Erythroblast (primary cell): ENCODE measurements at regions not wholly inside any gene's neighbourhood (a gene's known extent, or its start where the extent isn't known, plus 50 kb on each side); places are given as distances from the start of the nearest gene placed in this dataset.

ENCODE experiments used
- GATA1 ChIP-seq: IDR thresholded peaks from 2 replicates; pipeline ENCODE4 v1.6.1; 2011; ENCODE audit warnings: low read depth, mild to moderate bottlenecking, control low read depth, low read length, moderate library complexity
- POLR2A ChIP-seq: IDR thresholded peaks from 2 replicates; pipeline ENCODE4 v1.6.1; 2011; ENCODE audit warnings: mild to moderate bottlenecking, low read length

DNA sequence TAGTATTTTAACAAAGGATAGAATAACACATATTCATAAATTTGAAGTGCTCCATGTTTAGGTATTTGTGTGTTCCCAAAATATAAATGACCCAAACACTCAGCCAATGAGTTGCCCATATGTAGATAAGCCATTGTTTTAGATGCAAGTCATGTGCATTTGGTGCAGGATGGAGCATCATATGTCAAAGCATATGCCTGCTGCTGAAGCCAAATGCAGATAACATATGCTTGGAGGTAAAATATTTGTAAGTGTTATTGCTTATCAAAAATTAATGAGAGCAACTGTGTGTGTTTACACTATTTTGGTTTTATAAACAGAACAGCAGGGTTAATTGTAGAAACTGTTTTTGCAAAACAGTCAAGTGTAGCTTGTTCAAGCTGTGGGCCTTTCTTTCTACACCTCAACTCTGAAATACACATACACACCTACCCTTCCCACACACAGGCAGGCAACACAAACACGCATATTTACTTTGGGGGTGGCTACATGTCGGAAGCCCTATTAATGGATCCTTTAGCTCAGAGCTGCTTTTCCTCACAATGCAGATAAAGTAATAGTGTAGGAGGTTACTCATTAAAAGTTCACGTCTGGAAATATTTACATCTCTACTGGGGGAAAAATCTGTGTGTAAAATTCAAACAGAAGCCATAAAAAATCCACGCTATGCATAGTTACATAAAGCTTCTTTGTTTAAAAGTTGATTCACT lies 521.4 kb downstream of the ZNF385D start:
- no peak for TF ChIP-seq POLR2A
- no peak for TF ChIP-seq GATA1
